Ammon's horn (tissue), 1 donor: ENCODE measurements at regions not wholly inside any gene's neighbourhood (a gene's known extent, or its start where the extent isn't known, plus 50 kb on each side); places are given as distances from the start of the nearest gene placed in this dataset.

Experiments used
- DNase-seq: peaks from one replicate; pipeline ENCODE4 v3.0.0-alpha.2; 2016; ENCODE audit warnings: low spot score

- DNase-seq, result no peak
These were observed 475.9 kb downstream of the SQOR start for GRCh38 chr15:46110755-46111154.

GRCh38 chr15:46111730-46112129 lies 476.9 kb downstream of the SQOR start:
- no peak for DNase-seq

GRCh38 chr15:46117071-46117470 lies 482.2 kb downstream of the SQOR start:
- no peak for DNase-seq

GRCh38 chr15:46120713-46121112 lies 485.9 kb downstream of the SQOR start:
- no peak for DNase-seq

- peak; percentile 10 for DNase-seq
These were observed 486.6 kb downstream of the SQOR start for GRCh38 chr15:46121441-46121840.

GRCh38 chr15:46126581-46126980 lies 491.8 kb downstream of the SQOR start:
- DNase-seq, result no peak

GRCh38 chr15:46127361-46127874 lies 492.6 kb downstream of the SQOR start:
- no peak for DNase-seq

GRCh38 chr15:46129145-46129544 lies 494.3 kb downstream of the SQOR start:
- DNase-seq, result no peak

- no peak for DNase-seq
These were observed 497.0 kb downstream of the SQOR start for GRCh38 chr15:46131876-46132275.

- no peak for DNase-seq
These were observed 502.6 kb downstream of the SQOR start for GRCh38 chr15:46137443-46137842.

GRCh38 chr15:46146002-46146401 lies 511.2 kb downstream of the SQOR start:
- DNase-seq, result no peak

- no peak for DNase-seq
These were observed 512.1 kb downstream of the SQOR start for GRCh38 chr15:46146915-46147314.

GRCh38 chr15:46151786-46152185 lies 517.0 kb downstream of the SQOR start:
- no peak for DNase-seq

GRCh38 chr15:46166750-46167149 lies 531.9 kb downstream of the SQOR start:
- DNase-seq, result no peak

GRCh38 chr15:46170326-46170725 lies 535.5 kb downstream of the SQOR start:
- DNase-seq, result no peak

GRCh38 chr15:46174122-46174521 lies 539.3 kb downstream of the SQOR start:
- no peak for DNase-seq

GRCh38 chr15:46177219-46177618 lies 542.4 kb downstream of the SQOR start:
- DNase-seq, result no peak

- no peak for DNase-seq
These were observed 543.3 kb downstream of the SQOR start for GRCh38 chr15:46178138-46178537.

- DNase-seq, result no peak
These were observed 572.5 kb downstream of the SQOR start for GRCh38 chr15:46207341-46207740.

GRCh38 chr15:46213551-46213950 lies 578.7 kb downstream of the SQOR start:
- no peak for DNase-seq

GRCh38 chr15:46222826-46223225 lies 588.0 kb downstream of the SQOR start:
- DNase-seq, result no peak

GRCh38 chr15:46229263-46229662 lies 594.4 kb downstream of the SQOR start:
- DNase-seq, result no peak

- no peak for DNase-seq
These were observed 597.0 kb downstream of the SQOR start for GRCh38 chr15:46231786-46232185.

- DNase-seq, result no peak
These were observed 597.6 kb downstream of the SQOR start for GRCh38 chr15:46232471-46232870.

- no peak for DNase-seq
These were observed 608.1 kb downstream of the SQOR start for GRCh38 chr15:46242935-46243334.
